ENCODE measurements at regions not wholly inside any gene's neighbourhood (a gene's known extent, or its start where the extent isn't known, plus 50 kb on each side); places are given as distances from the start of the nearest gene placed in this dataset.

DNA sequence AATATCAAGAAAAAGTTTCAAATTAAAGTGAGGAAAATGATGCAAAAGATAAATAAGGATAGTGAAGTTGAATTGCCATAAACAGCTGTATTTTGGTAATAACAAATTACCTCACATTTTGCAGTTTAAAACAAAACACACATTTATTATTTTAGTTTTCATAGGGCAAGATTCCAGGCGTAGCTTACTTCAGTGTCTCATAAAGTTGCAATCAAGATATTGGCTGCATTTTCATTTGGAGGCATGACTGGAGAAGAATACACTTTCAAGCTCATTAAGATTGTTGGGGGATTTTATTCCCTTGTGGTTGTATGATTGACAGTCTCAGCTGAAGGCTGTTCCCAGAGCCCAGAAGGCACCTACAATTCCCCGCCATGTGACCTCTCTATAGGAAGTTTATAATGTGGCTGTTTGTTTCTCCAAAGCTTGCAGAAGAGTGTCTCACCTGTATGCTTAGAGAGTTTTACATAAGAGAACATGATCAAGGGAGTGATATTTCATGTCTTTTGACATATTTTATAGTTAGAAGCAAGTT lies 151.4 kb downstream of the OTOL1 start:
- no peak for DNase-seq (ENCODE audit: low spot score)
- Histone ChIP-seq H3K4me3 (ENCODE audit: low read depth, low read length, poor library complexity, severe bottlenecking) (no peak overlapping the region), H3K36me3 (ENCODE audit: insufficient read depth, low read length, poor library complexity, severe bottlenecking) (no peaks in the 10 kb centered on the region), H3K9me3 (ENCODE audit: low read depth, low read length, poor library complexity, severe bottlenecking) (no peaks in the 10 kb centered on the region), H3K27ac (ENCODE audit: low read depth, low read length, poor library complexity, severe bottlenecking) (no peak overlapping the region), H3K27me3 (replicated peaks; ENCODE audit: insufficient read depth, low read depth, low read length, poor library complexity) (no peaks in the 10 kb centered on the region), H3K4me1 (ENCODE audit: insufficient read depth, low read length, poor library complexity, severe bottlenecking) (peaks cover 6% of the 10 kb centered on the region)
- CTCF ChIA-PET = no interaction called here
- POLR2A ChIA-PET (ENCODE audit: low non-redundant PET) = no interaction called here
- intact Hi-C loops (cut with micrococcal nuclease; ENCODE audit: unreplicated experiment) = no loop called here
- BruUV-seq (replicated peaks) = no TSS peak
- TF ChIP-seq, protein P1, sequence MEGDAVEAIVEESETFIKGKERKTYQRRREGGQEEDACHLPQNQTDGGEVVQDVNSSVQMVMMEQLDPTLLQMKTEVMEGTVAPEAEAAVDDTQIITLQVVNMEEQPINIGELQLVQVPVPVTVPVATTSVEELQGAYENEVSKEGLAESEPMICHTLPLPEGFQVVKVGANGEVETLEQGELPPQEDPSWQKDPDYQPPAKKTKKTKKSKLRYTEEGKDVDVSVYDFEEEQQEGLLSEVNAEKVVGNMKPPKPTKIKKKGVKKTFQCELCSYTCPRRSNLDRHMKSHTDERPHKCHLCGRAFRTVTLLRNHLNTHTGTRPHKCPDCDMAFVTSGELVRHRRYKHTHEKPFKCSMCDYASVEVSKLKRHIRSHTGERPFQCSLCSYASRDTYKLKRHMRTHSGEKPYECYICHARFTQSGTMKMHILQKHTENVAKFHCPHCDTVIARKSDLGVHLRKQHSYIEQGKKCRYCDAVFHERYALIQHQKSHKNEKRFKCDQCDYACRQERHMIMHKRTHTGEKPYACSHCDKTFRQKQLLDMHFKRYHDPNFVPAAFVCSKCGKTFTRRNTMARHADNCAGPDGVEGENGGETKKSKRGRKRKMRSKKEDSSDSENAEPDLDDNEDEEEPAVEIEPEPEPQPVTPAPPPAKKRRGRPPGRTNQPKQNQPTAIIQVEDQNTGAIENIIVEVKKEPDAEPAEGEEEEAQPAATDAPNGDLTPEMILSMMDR (conservative IDR thresholded peaks at IDR 0.05; ENCODE audit: low read depth, low read length) = no peak
- no peak for TF ChIP-seq EZH2 (IDR thresholded peaks at IDR 0.05; ENCODE audit: borderline replicate concordance, low read depth, low read length, poor library complexity, severe bottlenecking)

DNA sequence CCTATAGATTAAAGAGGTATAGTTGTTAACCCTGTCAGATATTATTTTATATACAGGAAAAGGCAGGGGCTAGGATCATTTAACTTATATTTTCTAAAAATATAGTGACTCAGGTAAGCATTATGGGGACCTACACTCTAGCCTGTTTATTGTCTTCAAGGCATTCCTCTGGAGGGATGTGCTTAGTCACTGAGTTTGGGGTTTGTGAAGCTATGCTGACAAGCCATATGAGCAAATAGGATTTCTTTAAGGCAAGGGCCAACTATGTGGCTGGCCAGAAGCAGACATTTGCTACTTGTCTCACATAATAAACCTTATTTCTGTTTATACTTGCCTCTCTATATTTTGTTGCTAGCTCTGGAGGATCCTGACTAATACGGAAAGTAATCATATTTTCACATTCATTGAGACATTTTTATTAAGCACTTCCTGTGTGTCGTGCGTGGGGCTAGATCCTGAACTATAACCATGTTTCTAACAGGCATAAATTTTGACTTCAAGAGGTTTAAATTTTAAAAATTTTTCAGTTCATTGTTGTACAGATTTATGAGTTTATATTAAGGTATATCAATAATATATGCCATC lies 153.4 kb downstream of the OTOL1 start:
- POLR2A ChIA-PET (ENCODE audit: low non-redundant PET) = no interaction called here
- peak; percentile 4 for DNase-seq (ENCODE audit: low spot score)
- H3K4me1 ChIP-seq (ENCODE audit: insufficient read depth, low read length, poor library complexity, severe bottlenecking) = peaks cover 6% of the 10 kb centered on the region
- no peaks in the 10 kb centered on the region for H3K36me3 ChIP-seq (ENCODE audit: insufficient read depth, low read length, poor library complexity, severe bottlenecking)
- TF ChIP-seq EZH2 (IDR thresholded peaks at IDR 0.05; ENCODE audit: borderline replicate concordance, low read depth, low read length, poor library complexity, severe bottlenecking) = no peak
- TF ChIP-seq, protein P1 (conservative IDR thresholded peaks at IDR 0.05; ENCODE audit: low read depth, low read length) = no peak
- intact Hi-C loops (cut with micrococcal nuclease; ENCODE audit: unreplicated experiment) = no loop called here
- H3K27me3 ChIP-seq (replicated peaks; ENCODE audit: insufficient read depth, low read depth, low read length, poor library complexity) = no peaks in the 10 kb centered on the region
- no peaks in the 10 kb centered on the region for H3K9me3 ChIP-seq (ENCODE audit: low read depth, low read length, poor library complexity, severe bottlenecking)
- BruUV-seq (replicated peaks) = no TSS peak
- no peak overlapping the region for H3K27ac ChIP-seq (ENCODE audit: low read depth, low read length, poor library complexity, severe bottlenecking)
- H3K4me3 ChIP-seq (ENCODE audit: low read depth, low read length, poor library complexity, severe bottlenecking) = no peak overlapping the region
- CTCF ChIA-PET = no interaction called here

DNA sequence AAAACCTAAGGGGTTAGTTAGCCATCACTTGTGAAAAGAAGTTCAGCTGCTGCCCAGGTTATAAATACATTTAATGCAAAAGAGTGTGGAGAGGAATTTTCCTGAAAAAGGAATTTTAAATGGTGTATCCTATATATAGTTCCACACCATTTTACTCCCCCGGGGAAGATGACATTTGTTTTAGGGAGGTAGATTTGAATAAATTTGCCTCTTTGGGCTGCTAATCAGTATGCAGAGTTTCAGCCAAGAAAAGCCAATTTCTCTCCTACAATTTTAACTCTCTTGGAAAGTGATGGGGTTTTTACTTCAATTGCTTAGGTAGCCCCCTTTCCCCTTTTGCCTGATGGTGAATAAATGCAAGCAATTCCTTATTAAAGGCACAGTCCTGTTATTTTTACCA lies 161.2 kb downstream of the OTOL1 start:
- Histone ChIP-seq H3K9me3 (ENCODE audit: low read depth, low read length, poor library complexity, severe bottlenecking) (no peaks in the 10 kb centered on the region), H3K27me3 (replicated peaks; ENCODE audit: insufficient read depth, low read depth, low read length, poor library complexity) (no peaks in the 10 kb centered on the region), H3K4me3 (ENCODE audit: low read depth, low read length, poor library complexity, severe bottlenecking) (no peak overlapping the region), H3K4me1 (ENCODE audit: insufficient read depth, low read length, poor library complexity, severe bottlenecking) (no peaks in the 10 kb centered on the region), H3K36me3 (ENCODE audit: insufficient read depth, low read length, poor library complexity, severe bottlenecking) (no peaks in the 10 kb centered on the region), H3K27ac (ENCODE audit: low read depth, low read length, poor library complexity, severe bottlenecking) (no peak overlapping the region)
- no TSS peak for BruUV-seq (replicated peaks)
- intact Hi-C loops (cut with micrococcal nuclease; ENCODE audit: unreplicated experiment) = no loop called here
- ChIA-PET POLR2A (ENCODE audit: low non-redundant PET) (no interaction called here), CTCF (no interaction called here)
- TF ChIP-seq, protein P1 (conservative IDR thresholded peaks at IDR 0.05; ENCODE audit: low read depth, low read length) = no peak
- no peak for TF ChIP-seq EZH2 (IDR thresholded peaks at IDR 0.05; ENCODE audit: borderline replicate concordance, low read depth, low read length, poor library complexity, severe bottlenecking)
- no peak for DNase-seq (ENCODE audit: low spot score)

All from A673 (cell line).